HCT116 (cell line): ENCODE measurements at regions not wholly inside any gene's neighbourhood (a gene's known extent, or its start where the extent isn't known, plus 50 kb on each side); places are given as distances from the start of the nearest gene placed in this dataset.

Source experiments
- YY1 ChIP-seq: IDR thresholded peaks from 2 replicates; pipeline ENCODE4 v1.6.1; 2011; ENCODE audit warnings: low read length, low read depth, moderate library complexity, mild to moderate bottlenecking; ENCODE audit not compliant: insufficient replicate concordance; ENCODE audit errors: extremely low read depth
- TF ChIP-seq, protein P1 (sequence below), 3 experiments: fragments of 200-600 bp in 1 of 3; sonication (generic) in 1 of 3; IDR thresholded peaks in 2 of 3; conservative IDR thresholded peaks in 1 of 3; 2 replicates each; pipeline ENCODE4 v1.5.1; 2012 to 2017; ENCODE audit warnings: low read depth in 2 of 3, low read length in 2 of 3, antibody characterized with exemption in 1 of 3, borderline replicate concordance in 1 of 3, control low read depth in 1 of 3, mild to moderate bottlenecking in 1 of 3, mixed read lengths in 1 of 3, mixed run types in 1 of 3, moderate library complexity in 1 of 3; ENCODE audit not compliant: insufficient read depth in 1 of 3

- no peak for TF ChIP-seq YY1
- TF ChIP-seq, protein P1, sequence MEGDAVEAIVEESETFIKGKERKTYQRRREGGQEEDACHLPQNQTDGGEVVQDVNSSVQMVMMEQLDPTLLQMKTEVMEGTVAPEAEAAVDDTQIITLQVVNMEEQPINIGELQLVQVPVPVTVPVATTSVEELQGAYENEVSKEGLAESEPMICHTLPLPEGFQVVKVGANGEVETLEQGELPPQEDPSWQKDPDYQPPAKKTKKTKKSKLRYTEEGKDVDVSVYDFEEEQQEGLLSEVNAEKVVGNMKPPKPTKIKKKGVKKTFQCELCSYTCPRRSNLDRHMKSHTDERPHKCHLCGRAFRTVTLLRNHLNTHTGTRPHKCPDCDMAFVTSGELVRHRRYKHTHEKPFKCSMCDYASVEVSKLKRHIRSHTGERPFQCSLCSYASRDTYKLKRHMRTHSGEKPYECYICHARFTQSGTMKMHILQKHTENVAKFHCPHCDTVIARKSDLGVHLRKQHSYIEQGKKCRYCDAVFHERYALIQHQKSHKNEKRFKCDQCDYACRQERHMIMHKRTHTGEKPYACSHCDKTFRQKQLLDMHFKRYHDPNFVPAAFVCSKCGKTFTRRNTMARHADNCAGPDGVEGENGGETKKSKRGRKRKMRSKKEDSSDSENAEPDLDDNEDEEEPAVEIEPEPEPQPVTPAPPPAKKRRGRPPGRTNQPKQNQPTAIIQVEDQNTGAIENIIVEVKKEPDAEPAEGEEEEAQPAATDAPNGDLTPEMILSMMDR (IDR thresholded peaks at IDR 0.05 in 2 of 3, conservative IDR thresholded peaks at IDR 0.05 in 1 of 3; ENCODE audit: borderline replicate concordance in 1 of 3, insufficient read depth in 1 of 3, low read depth in 2 of 3, low read length in 2 of 3): no peak
Measured at GRCh38 chr17:72205822-72206221, 85.0 kb downstream of the SOX9 start.
